ENCODE measurements at regions not wholly inside any gene's neighbourhood (a gene's known extent, or its start where the extent isn't known, plus 50 kb on each side); places are given as distances from the start of the nearest gene placed in this dataset.

- no peak for DNase-seq (ENCODE audit: low spot score)
- TF ChIP-seq, protein P1, sequence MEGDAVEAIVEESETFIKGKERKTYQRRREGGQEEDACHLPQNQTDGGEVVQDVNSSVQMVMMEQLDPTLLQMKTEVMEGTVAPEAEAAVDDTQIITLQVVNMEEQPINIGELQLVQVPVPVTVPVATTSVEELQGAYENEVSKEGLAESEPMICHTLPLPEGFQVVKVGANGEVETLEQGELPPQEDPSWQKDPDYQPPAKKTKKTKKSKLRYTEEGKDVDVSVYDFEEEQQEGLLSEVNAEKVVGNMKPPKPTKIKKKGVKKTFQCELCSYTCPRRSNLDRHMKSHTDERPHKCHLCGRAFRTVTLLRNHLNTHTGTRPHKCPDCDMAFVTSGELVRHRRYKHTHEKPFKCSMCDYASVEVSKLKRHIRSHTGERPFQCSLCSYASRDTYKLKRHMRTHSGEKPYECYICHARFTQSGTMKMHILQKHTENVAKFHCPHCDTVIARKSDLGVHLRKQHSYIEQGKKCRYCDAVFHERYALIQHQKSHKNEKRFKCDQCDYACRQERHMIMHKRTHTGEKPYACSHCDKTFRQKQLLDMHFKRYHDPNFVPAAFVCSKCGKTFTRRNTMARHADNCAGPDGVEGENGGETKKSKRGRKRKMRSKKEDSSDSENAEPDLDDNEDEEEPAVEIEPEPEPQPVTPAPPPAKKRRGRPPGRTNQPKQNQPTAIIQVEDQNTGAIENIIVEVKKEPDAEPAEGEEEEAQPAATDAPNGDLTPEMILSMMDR (IDR thresholded peaks at IDR 0.05; ENCODE audit: extremely low read depth, missing control alignments), result no peak
Observed at GRCh38 chr19:30864391-30865215, 484.6 kb downstream of the TSHZ3 start.

DNA sequence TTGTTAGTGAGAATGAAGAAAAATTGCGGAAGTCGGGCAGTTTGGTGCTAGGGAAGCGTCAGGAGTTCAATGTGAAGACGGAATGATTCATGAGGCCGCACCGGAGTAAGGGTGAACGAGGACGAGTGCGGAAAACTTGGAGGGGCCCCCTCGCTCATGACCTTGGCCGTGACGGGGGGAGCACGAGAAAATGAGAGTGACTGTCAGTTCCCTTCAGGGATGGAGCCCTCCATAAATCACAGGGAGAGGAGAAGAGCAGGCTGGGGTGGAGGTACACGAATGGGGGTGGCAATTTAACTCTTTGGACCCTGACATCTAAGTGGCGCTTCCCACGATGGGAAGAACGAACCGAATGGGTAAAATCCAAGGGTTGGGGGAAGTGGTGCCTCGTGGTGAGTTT is 486.4 kb downstream of the TSHZ3 start:
- TF ChIP-seq, protein P1 (IDR thresholded peaks at IDR 0.05; ENCODE audit: extremely low read depth, missing control alignments), result no peak
- DNase-seq (ENCODE audit: low spot score), result no peak

GRCh38 chr19:30861919-30862318 is 487.3 kb downstream of the TSHZ3 start:
- TF ChIP-seq, protein P1 (IDR thresholded peaks at IDR 0.05; ENCODE audit: extremely low read depth, missing control alignments), result no peak

GRCh38 chr19:30857966-30858490 is 485.8 kb downstream of the ZNF536 start:
- TF ChIP-seq, protein P1 (IDR thresholded peaks at IDR 0.05; ENCODE audit: extremely low read depth, missing control alignments), result no peak
- DNase-seq (ENCODE audit: low spot score), result no peak

More at GRCh38 chr19:30861919-30862318, 487.3 kb downstream of the TSHZ3 start:
- DNase-seq (ENCODE audit: low spot score), result no peak

- DNase-seq (ENCODE audit: low spot score), result no peak
- TF ChIP-seq, protein P1 (IDR thresholded peaks at IDR 0.05; ENCODE audit: extremely low read depth, missing control alignments), result no peak
Observed at GRCh38 chr19:30857388-30857787, 485.2 kb downstream of the ZNF536 start.

DNA sequence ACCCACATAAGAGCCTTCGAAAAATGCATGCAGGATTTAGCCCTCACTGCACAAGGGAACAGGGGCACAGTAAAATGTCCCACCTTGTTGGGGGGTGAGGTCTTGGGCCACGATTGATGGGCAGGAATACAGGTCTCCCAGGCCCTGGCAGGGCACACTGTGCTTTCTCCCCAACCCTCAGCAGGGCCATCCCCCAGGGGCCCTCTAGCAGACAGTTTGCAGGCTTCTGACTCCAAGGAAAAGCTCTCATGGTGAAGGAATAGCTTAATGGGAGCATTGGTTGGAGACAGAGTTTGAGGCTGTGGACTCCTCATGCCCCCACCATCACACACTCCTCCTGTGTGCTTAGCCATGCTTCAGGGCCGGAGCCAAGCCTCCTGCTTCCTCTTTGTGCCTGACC is 484.6 kb downstream of the ZNF536 start:
- TF ChIP-seq, protein P1 (IDR thresholded peaks at IDR 0.05; ENCODE audit: extremely low read depth, missing control alignments), result no peak
- no peak for DNase-seq (ENCODE audit: low spot score)

GRCh38 chr19:30856376-30856775 is 484.2 kb downstream of the ZNF536 start:
- TF ChIP-seq, protein P1 (IDR thresholded peaks at IDR 0.05; ENCODE audit: extremely low read depth, missing control alignments), result no peak
- no peak for DNase-seq (ENCODE audit: low spot score)
